ENCODE measurements at regions not wholly inside any gene's neighbourhood (a gene's known extent, or its start where the extent isn't known, plus 50 kb on each side); places are given as distances from the start of the nearest gene placed in this dataset.

DNA sequence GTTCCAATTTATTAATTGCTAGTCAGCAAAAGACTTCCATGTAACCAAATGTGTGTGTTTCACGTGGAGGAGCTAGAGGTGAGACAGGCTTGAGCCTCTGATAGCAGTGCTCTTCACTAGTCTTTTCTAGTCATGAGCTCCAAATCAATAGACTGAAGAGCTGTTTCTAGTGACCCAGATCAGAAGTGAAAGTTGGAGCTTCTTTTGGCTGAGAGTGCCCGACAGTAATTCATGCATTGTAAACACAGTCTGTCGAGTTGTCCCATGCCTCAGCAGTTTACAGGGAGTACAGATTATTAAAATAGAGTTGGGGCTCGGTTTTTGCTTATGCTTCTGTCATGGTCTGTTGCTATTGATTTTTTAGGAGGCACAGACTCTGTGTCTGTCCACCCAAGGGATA lies 793.1 kb downstream of the DTWD2 start:
- Histone ChIP-seq H3K4me3 (no peak overlapping the region), H3K27me3 (ENCODE audit: insufficient read depth, low read depth) (no peaks in the 10 kb centered on the region), H3K9me2 (ENCODE audit: insufficient read depth) (no peaks in the 10 kb centered on the region), H3K36me3 (ENCODE audit: low read depth) (no peaks in the 10 kb centered on the region), H4K20me1 (ENCODE audit: insufficient read depth) (no peaks in the 10 kb centered on the region), H3K4me2 (no peak overlapping the region), H3K79me2 (ENCODE audit: low read depth) (no peaks in the 10 kb centered on the region), H2AFZ (no peak overlapping the region), H3K4me1 (replicated peaks; ENCODE audit: insufficient read depth) (no peaks in the 10 kb centered on the region), H3K9me3 (ENCODE audit: insufficient read depth, low read depth) (no peaks in the 10 kb centered on the region), H3K27ac (no peak overlapping the region), H3F3A (ENCODE audit: insufficient read depth, low read depth) (no peaks in the 10 kb centered on the region)
- POLR2A ChIA-PET (ENCODE audit: unreplicated experiment): no interaction called here
- intact Hi-C loops (cut with micrococcal nuclease; ENCODE audit: unreplicated experiment): no loop called here
- no TSS peak for BruUV-seq (replicated peaks)
- DNase-seq: no peak
- CTCF ChIA-PET: no interaction called here
- TF ChIP-seq EZH2 (IDR thresholded peaks at IDR 0.05; ENCODE audit: low read depth): no peak
- TF ChIP-seq, protein P1, sequence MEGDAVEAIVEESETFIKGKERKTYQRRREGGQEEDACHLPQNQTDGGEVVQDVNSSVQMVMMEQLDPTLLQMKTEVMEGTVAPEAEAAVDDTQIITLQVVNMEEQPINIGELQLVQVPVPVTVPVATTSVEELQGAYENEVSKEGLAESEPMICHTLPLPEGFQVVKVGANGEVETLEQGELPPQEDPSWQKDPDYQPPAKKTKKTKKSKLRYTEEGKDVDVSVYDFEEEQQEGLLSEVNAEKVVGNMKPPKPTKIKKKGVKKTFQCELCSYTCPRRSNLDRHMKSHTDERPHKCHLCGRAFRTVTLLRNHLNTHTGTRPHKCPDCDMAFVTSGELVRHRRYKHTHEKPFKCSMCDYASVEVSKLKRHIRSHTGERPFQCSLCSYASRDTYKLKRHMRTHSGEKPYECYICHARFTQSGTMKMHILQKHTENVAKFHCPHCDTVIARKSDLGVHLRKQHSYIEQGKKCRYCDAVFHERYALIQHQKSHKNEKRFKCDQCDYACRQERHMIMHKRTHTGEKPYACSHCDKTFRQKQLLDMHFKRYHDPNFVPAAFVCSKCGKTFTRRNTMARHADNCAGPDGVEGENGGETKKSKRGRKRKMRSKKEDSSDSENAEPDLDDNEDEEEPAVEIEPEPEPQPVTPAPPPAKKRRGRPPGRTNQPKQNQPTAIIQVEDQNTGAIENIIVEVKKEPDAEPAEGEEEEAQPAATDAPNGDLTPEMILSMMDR (conservative IDR thresholded peaks at IDR 0.05): no peak

DNA sequence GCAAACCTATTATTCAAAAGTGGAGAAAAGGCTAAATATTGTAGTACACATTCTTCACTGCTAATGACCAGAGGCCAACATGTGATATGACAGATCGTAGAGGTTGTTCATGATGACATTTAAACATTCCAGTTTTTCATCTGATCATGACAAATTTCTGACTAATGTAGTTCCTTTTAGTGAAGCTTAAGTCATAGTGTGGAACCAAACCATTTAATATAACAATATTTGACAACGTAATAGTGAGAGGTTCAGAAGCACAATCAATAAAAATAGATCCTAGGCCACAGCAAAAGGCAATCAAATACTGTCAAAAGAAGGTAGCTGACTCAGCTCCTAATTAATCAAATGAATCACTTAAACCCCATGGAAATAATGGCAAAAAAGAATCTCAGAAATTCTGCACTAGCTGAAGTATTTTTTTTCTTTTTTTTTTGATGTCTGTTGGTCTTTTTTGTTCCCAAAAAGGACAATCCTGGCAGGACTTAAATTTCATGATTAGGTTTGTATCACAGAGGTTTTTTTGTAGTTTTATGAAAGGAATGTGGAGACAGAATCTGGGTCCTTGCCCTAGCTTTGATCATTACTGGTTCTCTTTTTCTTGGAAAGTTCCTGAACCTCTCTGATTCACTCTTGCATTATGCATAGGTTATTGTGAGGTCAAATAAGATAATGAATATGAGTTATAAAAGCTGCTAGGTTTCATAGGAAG lies 795.0 kb downstream of the DTWD2 start:
- H3F3A ChIP-seq (ENCODE audit: insufficient read depth, low read depth): no peaks in the 10 kb centered on the region
- no peaks in the 10 kb centered on the region for H3K4me1 ChIP-seq (replicated peaks; ENCODE audit: insufficient read depth)
- H3K4me3 ChIP-seq: no peak overlapping the region
- CTCF ChIA-PET: no interaction called here
- no peak for DNase-seq
- H3K4me2 ChIP-seq: no peak overlapping the region
- H3K36me3 ChIP-seq (ENCODE audit: low read depth): no peaks in the 10 kb centered on the region
- no peaks in the 10 kb centered on the region for H3K79me2 ChIP-seq (ENCODE audit: low read depth)
- H4K20me1 ChIP-seq (ENCODE audit: insufficient read depth): no peaks in the 10 kb centered on the region
- no peak overlapping the region for H3K27ac ChIP-seq
- no peaks in the 10 kb centered on the region for H3K9me2 ChIP-seq (ENCODE audit: insufficient read depth)
- H3K27me3 ChIP-seq (ENCODE audit: insufficient read depth, low read depth): no peaks in the 10 kb centered on the region
- TF ChIP-seq, protein P1 (conservative IDR thresholded peaks at IDR 0.05): no peak
- TF ChIP-seq EZH2 (IDR thresholded peaks at IDR 0.05; ENCODE audit: low read depth): no peak
- H3K9me3 ChIP-seq (ENCODE audit: insufficient read depth, low read depth): no peaks in the 10 kb centered on the region
- POLR2A ChIA-PET (ENCODE audit: unreplicated experiment): no interaction called here
- no TSS peak for BruUV-seq (replicated peaks)
- intact Hi-C loops (cut with micrococcal nuclease; ENCODE audit: unreplicated experiment): no loop called here
- no peak overlapping the region for H2AFZ ChIP-seq

DNA sequence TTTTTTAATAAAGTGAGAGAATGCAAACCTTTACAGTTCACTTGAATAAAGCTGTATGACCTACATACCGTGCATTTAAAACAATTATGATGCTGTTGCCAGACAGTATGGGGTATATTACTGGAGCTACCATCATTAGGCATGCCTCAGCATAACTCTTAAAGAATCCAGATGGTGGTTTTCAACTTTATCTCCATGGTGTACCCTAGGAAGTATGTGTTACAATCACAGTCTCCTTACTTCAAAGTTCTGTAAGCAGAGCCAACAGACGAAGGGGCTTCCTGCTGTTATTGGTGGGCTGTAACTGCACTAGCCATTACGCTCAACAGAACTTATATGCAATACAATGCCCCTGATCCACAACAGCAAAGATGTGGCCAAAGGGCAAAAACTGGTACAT lies 803.3 kb downstream of the DTWD2 start:
- intact Hi-C loops (cut with micrococcal nuclease; ENCODE audit: unreplicated experiment): no loop called here
- Histone ChIP-seq H3K4me2 (no peak overlapping the region), H3K9me2 (ENCODE audit: insufficient read depth) (no peaks in the 10 kb centered on the region), H3K79me2 (ENCODE audit: low read depth) (no peaks in the 10 kb centered on the region), H2AFZ (no peak overlapping the region), H3K9me3 (ENCODE audit: insufficient read depth, low read depth) (no peaks in the 10 kb centered on the region), H3K27me3 (ENCODE audit: insufficient read depth, low read depth) (no peaks in the 10 kb centered on the region), H3K36me3 (ENCODE audit: low read depth) (no peaks in the 10 kb centered on the region), H3K27ac (no peak overlapping the region), H3K4me3 (no peak overlapping the region), H3K4me1 (replicated peaks; ENCODE audit: insufficient read depth) (no peaks in the 10 kb centered on the region), H3F3A (ENCODE audit: insufficient read depth, low read depth) (no peaks in the 10 kb centered on the region), H4K20me1 (ENCODE audit: insufficient read depth) (no peaks in the 10 kb centered on the region)
- ChIA-PET CTCF (no interaction called here), POLR2A (ENCODE audit: unreplicated experiment) (no interaction called here)
- no peak for DNase-seq
- BruUV-seq (replicated peaks): no TSS peak
- TF ChIP-seq EZH2 (IDR thresholded peaks at IDR 0.05; ENCODE audit: low read depth): no peak
- TF ChIP-seq, protein P1 (conservative IDR thresholded peaks at IDR 0.05): no peak
